ENCODE measurements at regions not wholly inside any gene's neighbourhood (a gene's known extent, or its start where the extent isn't known, plus 50 kb on each side); places are given as distances from the start of the nearest gene placed in this dataset.

DNA sequence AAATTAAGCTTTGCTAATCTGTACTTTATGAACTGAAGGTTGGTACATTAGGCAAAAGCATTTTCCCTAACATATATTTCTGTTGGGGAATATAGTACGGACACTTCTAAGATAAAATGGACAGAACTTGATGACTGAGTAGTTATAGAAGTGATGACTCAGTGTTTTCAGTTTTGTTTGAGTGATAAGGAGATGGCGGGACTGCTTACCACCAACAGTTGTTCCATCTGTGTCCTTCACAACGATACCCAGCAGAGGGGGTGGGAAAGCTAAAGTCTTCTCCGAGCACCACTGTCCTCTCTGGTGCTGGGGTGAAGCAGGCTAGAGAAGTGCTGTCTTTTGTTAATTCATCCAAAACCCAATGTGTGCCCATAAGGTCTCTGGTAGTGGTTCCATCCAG, 195.8 kb downstream of the CD47 start:
- intact Hi-C loops (cut with micrococcal nuclease; ENCODE audit: unreplicated experiment) = no loop called here
- no peak overlapping the region for H3K4me2 ChIP-seq (ENCODE audit: low read length)
- no TSS peak for BruUV-seq (replicated peaks)
- ChIA-PET CTCF (ENCODE audit: unreplicated experiment) (no interaction called here), POLR2A (no interaction called here)
- no peak overlapping the region for H3K4me3 ChIP-seq (ENCODE audit: low read depth, low read length, poor library complexity, severe bottlenecking)
- H4K20me1 ChIP-seq (ENCODE audit: insufficient read depth, low read length) = no peaks in the 10 kb centered on the region
- no peak for DNase-seq (ENCODE audit: low spot score)
- no peak overlapping the region for H2AFZ ChIP-seq (ENCODE audit: low read length)
- H3K36me3 ChIP-seq (ENCODE audit: insufficient read depth, low read length) = no peaks in the 10 kb centered on the region
- no peaks in the 10 kb centered on the region for H3K4me1 ChIP-seq (ENCODE audit: insufficient read depth, low read length, poor library complexity, severe bottlenecking)
- H3K79me2 ChIP-seq (ENCODE audit: insufficient read depth, low read depth, low read length) = no peaks in the 10 kb centered on the region
- H3K9me2 ChIP-seq (ENCODE audit: insufficient read depth, low read length) = no peaks in the 10 kb centered on the region
- no peaks in the 10 kb centered on the region for H3K9me3 ChIP-seq (ENCODE audit: low read length)
- TF ChIP-seq EZH2phosphoT487 (IDR thresholded peaks at IDR 0.05; ENCODE audit: borderline replicate concordance, low read depth, low read length) = no peak
- TF ChIP-seq, protein P1, sequence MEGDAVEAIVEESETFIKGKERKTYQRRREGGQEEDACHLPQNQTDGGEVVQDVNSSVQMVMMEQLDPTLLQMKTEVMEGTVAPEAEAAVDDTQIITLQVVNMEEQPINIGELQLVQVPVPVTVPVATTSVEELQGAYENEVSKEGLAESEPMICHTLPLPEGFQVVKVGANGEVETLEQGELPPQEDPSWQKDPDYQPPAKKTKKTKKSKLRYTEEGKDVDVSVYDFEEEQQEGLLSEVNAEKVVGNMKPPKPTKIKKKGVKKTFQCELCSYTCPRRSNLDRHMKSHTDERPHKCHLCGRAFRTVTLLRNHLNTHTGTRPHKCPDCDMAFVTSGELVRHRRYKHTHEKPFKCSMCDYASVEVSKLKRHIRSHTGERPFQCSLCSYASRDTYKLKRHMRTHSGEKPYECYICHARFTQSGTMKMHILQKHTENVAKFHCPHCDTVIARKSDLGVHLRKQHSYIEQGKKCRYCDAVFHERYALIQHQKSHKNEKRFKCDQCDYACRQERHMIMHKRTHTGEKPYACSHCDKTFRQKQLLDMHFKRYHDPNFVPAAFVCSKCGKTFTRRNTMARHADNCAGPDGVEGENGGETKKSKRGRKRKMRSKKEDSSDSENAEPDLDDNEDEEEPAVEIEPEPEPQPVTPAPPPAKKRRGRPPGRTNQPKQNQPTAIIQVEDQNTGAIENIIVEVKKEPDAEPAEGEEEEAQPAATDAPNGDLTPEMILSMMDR (conservative IDR thresholded peaks at IDR 0.05; ENCODE audit: low read length) = no peak
- no peak overlapping the region for H3K27ac ChIP-seq (ENCODE audit: low read depth, low read length, poor library complexity, severe bottlenecking)

DNA sequence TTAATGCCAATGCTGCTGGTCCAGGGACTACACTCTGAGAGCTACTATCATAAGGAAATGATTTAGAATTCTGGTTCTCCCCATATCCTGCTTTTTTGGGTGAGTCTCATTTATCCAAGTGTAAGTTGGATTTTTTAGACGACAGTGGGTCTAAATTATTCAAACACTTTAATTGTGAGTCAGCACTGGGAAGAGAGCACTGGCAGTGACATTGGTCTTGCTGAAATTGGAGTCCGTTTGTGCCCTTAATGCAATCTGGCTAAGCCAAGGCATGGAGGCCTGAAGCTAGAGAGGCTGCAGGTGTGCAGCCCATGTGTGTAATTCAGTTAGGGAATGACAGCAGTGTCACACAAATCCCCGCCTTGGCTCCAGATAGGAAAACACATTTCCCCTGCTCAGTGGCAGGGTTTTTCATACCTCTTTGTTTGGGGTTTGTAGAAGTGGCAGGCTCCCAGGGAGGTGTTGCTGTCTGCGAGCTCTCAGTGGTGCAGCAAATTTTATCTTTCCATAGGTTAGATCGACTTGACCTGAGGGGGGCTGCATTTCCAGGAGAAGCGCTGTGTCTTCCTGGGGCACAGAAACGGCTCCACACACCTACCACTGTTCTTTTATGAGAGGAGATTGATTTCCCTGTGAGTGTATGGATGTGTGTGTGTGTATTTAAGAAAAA, 197.7 kb downstream of the CD47 start:
- no peak overlapping the region for H3K4me3 ChIP-seq (ENCODE audit: low read depth, low read length, poor library complexity, severe bottlenecking)
- no peaks in the 10 kb centered on the region for H3K9me2 ChIP-seq (ENCODE audit: insufficient read depth, low read length)
- no peaks in the 10 kb centered on the region for H3K36me3 ChIP-seq (ENCODE audit: insufficient read depth, low read length)
- CTCF ChIA-PET (ENCODE audit: unreplicated experiment) = no interaction called here
- TF ChIP-seq, protein P1 (conservative IDR thresholded peaks at IDR 0.05; ENCODE audit: low read length) = no peak
- no peak for TF ChIP-seq EZH2phosphoT487 (IDR thresholded peaks at IDR 0.05; ENCODE audit: borderline replicate concordance, low read depth, low read length)
- no peaks in the 10 kb centered on the region for H4K20me1 ChIP-seq (ENCODE audit: insufficient read depth, low read length)
- H3K27ac ChIP-seq (ENCODE audit: low read depth, low read length, poor library complexity, severe bottlenecking) = no peak overlapping the region
- no peak for DNase-seq (ENCODE audit: low spot score)
- no TSS peak for BruUV-seq (replicated peaks)
- H3K4me2 ChIP-seq (ENCODE audit: low read length) = no peak overlapping the region
- no peaks in the 10 kb centered on the region for H3K9me3 ChIP-seq (ENCODE audit: low read length)
- no peaks in the 10 kb centered on the region for H3K4me1 ChIP-seq (ENCODE audit: insufficient read depth, low read length, poor library complexity, severe bottlenecking)
- POLR2A ChIA-PET = no interaction called here
- H2AFZ ChIP-seq (ENCODE audit: low read length) = no peak overlapping the region
- no peaks in the 10 kb centered on the region for H3K79me2 ChIP-seq (ENCODE audit: insufficient read depth, low read depth, low read length)
- intact Hi-C loops (cut with micrococcal nuclease; ENCODE audit: unreplicated experiment) = no loop called here

DNA sequence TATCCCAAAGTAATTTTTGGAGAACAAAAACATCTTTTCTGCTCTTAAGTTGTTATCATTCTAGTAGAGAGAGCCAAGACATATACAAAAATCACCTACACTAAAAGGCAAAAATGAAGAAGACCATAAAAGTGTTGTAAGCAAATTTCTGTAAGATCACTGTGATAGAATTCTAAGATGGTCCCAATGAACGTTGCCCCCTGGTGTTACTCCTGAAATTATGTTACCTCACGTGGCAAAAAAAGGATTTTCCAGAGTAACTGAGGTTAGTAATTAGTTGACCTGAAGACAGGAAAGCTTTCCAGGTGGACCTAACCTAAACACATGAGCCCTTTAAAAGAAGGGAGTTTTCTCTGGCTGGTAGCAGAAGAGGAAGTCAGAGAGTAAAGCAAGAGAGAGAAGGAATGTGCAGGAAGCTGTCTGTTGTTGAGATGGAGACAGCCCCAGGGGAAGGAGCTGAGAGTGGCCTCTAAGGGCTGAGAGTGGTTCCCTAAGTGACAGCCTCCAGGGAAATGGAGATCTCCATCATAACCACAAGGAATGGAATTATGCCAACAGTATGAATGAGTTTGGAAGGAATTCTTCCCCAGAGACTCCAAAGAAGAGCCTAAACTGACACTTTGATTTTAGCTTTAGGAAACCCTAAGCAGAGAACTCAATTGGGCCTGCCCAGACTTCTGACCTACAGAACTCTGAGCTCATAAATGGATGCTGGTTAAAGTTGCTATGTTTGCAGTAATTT, 205.9 kb downstream of the CD47 start:
- Histone ChIP-seq H3K4me1 (ENCODE audit: insufficient read depth, low read length, poor library complexity, severe bottlenecking) (no peaks in the 10 kb centered on the region), H3K79me2 (ENCODE audit: insufficient read depth, low read depth, low read length) (no peaks in the 10 kb centered on the region), H3K36me3 (ENCODE audit: insufficient read depth, low read length) (no peaks in the 10 kb centered on the region), H3K9me3 (ENCODE audit: low read length) (no peaks in the 10 kb centered on the region), H3K4me2 (ENCODE audit: low read length) (no peak overlapping the region), H3K27ac (ENCODE audit: low read depth, low read length, poor library complexity, severe bottlenecking) (no peak overlapping the region), H2AFZ (ENCODE audit: low read length) (no peak overlapping the region), H3K4me3 (ENCODE audit: low read depth, low read length, poor library complexity, severe bottlenecking) (no peak overlapping the region), H3K9me2 (ENCODE audit: insufficient read depth, low read length) (no peaks in the 10 kb centered on the region), H4K20me1 (ENCODE audit: insufficient read depth, low read length) (no peaks in the 10 kb centered on the region)
- BruUV-seq (replicated peaks) = no TSS peak
- CTCF ChIA-PET (ENCODE audit: unreplicated experiment) = interaction anchor here (0.5 kb wide), 1 partner anchor 428 kb away, joined by 3 read pairs; no protein-coding TSS in a partner anchor
- TF ChIP-seq, protein P1 (conservative IDR thresholded peaks at IDR 0.05; ENCODE audit: low read length) = no peak
- no peak for DNase-seq (ENCODE audit: low spot score)
- POLR2A ChIA-PET = interaction anchor here (0.7 to 1.4 kb wide), 4 partner anchors 9 to 279 kb away, joined by 3 to 4 read pairs (median 4); no protein-coding TSS in a partner anchor
- intact Hi-C loops (cut with micrococcal nuclease; ENCODE audit: unreplicated experiment) = no loop called here

Data from OCI-LY7 (cell line).